A172 (cell line): ENCODE measurements at regions not wholly inside any gene's neighbourhood (a gene's known extent, or its start where the extent isn't known, plus 50 kb on each side); places are given as distances from the start of the nearest gene placed in this dataset.
"Not testable (repeated sequence)": the region's sequence is repeated elsewhere in the genome, so short reads cannot be mapped to it uniquely, and the experiment has no call there.

ENCODE experiments used
- DNase-seq: peaks from one replicate; pipeline ENCODE4 v3.0.0-alpha.2; 2015; ENCODE audit warnings: low spot score

- DNase-seq: no peak
Observed at GRCh38 chr13:71214821-71215220, 652.2 kb downstream of the DACH1 start.

DNA sequence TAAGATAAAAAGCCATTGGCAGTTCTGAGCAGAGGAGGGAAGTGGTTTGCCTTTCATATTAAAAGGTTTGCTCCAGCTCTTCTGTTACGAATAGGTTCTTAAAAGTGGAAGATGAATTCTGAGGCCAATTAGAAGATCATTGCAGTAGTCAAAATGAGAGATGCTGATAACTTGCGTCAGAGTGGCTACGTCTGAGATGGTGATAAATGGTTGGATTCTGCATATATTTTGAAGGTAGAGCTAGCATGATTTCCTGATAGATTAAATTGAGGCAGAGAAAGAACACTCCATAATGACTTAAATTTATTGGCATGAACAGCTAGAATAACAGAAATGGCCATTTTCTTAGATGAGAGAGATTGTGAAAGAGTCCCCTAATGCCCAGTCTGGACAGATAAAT lies 652.6 kb downstream of the DACH1 start:
- no peak for DNase-seq

DNA sequence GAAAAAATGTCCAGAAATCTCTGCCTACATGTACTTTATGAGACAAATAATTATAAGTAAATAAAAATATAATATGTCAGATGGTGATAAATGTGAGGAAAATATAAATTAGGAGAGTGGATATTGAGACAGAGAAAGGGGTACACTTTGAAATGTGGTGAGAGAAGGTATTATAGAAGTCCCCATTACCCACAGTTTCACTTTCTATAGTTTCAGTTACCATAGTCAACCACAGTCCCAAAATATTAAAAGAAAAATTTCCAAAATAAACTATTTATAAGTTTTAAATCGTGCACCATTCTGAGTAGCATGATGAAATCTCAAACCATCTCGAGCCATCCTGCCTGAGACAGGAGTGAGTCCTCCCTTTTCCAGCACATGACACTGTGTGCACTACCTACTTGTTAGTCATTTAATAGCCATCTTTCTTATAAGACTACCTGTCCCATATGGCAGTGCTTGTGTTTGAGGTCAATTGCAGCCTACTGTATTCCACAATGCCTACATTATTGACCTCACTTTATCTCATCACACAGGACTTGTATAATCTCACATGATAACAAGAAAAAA lies 653.7 kb downstream of the DACH1 start:
- no peak for DNase-seq

DNA sequence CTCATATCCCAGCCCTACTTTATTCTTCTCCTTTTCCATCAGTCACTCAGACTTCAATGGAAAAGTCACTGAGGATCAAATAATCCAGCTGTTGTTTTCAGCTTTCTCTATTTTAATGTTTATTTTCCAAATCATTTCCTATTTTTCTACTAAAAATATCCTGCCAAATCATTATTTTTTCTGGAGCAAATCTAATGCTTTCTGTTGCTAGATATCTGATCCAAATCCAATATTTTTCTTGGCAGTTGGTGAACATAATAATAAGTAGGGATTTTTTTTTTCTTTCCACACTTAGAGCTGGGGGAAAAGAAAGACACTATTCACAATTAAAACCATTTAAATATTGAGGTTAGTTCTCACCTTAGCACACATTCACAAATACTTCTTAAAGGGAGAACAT lies 656.1 kb downstream of the DACH1 start:
- no peak for DNase-seq

GRCh38 chr13:71209217-71209616 lies 657.8 kb downstream of the DACH1 start:
- DNase-seq: no peak

DNA sequence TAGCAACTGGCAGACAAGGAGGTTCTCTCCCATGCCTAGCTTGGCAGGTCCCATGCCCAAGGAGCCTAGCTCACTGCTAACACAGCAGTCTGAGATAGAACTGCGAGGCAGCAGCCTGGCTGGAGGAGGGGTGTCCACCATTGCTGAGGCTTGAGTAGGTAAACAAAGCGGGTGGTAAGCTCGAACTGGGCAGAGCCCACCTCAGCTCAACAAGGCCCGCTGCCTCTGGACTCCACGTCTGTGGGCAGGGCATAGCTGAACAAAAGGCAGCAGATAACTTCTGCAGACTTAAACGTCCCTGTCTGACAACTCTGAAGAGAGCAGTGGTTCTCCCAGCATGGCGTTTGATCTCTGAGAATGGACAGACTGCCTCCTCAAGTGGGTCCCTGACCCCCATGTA lies 682.4 kb downstream of the DACH1 start:
- DNase-seq: not testable (repeated sequence)

DNA sequence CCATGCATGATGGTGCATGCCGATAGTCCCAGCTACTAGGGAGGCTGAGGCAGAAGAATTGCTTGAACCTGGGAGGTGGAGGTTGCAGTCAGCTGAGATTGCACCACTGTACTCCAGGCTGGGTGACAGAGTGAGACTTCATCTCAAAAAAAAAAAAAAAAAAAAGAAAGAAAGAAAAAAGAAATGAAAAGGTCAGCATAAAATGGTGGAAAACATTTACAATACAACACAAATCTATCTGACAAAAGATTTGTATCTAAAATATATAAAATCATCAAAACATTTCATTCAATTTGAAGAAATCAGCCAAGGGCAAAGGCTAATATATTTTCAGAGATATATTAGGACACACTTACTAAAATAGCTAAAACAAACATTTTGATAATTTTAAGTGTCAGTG lies 683.7 kb downstream of the DACH1 start:
- DNase-seq: not testable (repeated sequence)

- no peak for DNase-seq
Observed at GRCh38 chr13:71171740-71172139, 695.3 kb downstream of the DACH1 start.

GRCh38 chr13:71169180-71169579 lies 697.8 kb downstream of the DACH1 start:
- DNase-seq: no peak

- DNase-seq: no peak
Observed at GRCh38 chr13:71156550-71156949, 710.5 kb downstream of the DACH1 start.

DNA sequence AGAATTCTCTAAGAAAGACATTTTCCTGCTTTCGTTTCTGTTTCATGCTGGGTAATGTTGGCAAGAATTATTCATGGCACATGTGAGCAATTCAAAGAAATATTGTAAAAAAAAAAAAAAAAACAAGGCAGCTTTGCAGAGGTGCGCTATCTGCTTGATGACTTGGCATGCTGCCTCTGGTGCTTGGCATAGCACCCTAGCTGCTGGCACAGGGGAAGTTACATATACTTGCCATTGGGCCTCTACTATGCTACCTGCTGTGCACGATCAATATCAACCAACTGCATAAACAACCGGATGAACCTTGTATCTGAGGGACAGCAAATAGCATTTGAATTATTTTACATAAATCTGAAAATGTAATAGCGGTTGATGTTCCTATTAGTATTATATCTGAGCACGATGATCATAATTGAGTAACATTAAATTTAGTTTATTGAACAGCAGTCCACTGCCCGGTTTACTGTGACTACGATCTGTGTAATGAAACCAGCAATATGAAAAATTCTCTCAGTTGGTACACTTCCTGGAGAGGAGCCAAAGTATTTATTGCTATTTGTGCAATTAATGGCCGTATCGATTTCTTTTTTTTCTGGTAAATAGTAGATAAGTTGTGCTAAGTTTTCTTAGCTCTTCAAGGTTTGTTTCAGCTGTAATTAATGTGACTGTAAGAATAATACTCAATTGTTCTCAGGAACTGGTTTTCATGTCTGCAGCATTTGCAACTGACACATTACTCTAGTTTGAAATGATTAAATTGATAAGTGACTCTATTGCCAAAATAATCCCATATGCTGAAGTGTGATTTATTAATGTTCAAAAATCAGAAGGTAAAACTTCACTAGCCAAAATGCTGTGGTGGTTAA lies 717.3 kb downstream of the DACH1 start:
- no peak for DNase-seq

DNA sequence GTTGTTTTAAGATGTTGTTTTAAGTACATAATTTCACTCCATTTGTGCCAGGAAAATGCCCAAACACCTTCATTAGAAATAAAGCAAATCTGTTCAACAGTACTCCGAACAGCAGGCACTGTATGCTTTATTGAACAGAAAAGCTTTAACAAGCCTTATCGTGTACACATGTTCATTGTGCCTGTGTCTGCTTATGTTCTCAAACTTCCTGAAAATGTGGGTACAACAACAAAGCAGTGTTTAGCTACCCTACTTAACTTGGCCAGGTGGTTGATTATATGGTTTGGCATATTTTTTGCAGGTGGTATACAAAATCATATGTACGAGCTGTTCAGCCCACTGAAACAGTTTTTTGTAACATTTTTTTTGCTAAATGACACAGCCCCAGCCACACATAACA lies 718.0 kb downstream of the DACH1 start:
- DNase-seq: no peak

- no peak for DNase-seq
Observed at GRCh38 chr13:71148396-71148795, 718.6 kb downstream of the DACH1 start.

DNA sequence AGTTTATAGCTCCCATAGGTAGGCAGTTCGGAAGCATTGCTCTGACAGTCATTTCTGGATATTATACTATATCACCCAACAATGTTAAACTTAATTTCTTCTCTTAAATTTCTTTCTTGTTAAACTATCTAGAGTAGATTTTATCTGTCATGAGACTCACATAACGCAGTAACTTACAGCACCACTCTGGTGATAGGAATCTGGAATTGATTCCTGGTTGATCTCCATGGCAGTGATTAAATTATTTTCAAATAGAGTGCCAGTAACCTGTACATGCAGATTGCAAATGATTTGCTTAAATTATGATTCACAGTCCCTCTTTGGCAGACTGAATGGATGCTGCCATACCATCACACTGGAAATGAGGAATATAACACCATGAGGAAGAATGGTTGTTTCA lies 722.1 kb downstream of the DACH1 start:
- DNase-seq: no peak

- DNase-seq: no peak
Observed at GRCh38 chr13:71137101-71137500, 729.9 kb downstream of the DACH1 start.

GRCh38 chr13:71124230-71124629 lies 742.8 kb downstream of the DACH1 start:
- DNase-seq: no peak

GRCh38 chr13:71118779-71119364 lies 748.1 kb downstream of the DACH1 start:
- no peak for DNase-seq

DNA sequence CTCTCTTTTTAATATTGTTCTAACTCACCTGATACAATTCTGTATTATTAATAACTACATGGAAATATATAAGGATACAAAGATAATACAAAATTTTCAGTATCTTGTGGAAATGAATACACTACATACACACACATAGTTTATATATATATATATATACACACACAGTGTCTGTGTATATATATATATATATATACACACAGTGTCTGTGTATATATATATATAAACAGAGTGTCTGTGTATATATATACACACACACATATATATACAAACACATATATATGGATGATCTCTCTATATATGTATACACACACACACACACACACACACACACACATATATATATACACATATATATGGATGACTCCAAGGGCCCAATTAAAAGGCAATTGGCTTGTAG lies 749.1 kb downstream of the DACH1 start:
- DNase-seq: no peak

DNA sequence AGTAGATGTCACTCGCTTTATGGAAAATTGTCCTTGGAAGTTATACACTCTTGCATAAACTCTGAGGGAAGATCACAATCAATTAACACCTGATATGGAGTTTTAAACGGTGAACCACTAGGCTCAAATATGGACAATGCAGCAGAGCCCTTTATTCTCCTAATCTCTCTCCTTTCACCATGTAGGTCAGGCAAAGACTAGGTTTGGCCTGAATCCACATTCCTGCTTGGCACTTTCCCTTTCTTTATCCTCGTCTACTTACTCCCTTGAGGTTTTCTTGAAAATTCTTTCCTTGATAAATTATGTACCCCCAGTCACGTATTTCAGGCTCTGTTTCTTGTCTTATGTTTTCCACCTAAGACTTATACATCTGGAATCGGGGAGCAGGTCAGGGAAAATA lies 751.7 kb downstream of the DACH1 start:
- DNase-seq: no peak

DNA sequence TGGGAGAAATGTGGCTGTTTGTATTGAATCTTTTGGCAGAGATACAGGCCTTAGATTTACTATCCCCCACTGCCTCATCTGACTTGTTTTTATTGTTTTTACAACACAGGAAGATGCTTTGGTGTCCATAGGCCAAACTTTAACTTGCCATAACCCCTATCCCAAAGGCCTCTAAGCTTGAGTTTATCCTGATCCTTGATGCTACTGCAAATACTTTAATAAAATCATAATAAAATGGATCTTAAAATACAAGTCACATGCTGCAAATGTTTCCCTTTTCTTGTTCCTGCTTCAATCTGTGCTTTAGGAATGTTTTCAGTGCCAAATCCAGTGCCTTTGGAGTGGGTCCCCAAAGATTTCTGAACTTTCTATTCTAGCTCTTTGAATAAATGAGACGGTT lies 770.6 kb downstream of the DACH1 start:
- no peak for DNase-seq

DNA sequence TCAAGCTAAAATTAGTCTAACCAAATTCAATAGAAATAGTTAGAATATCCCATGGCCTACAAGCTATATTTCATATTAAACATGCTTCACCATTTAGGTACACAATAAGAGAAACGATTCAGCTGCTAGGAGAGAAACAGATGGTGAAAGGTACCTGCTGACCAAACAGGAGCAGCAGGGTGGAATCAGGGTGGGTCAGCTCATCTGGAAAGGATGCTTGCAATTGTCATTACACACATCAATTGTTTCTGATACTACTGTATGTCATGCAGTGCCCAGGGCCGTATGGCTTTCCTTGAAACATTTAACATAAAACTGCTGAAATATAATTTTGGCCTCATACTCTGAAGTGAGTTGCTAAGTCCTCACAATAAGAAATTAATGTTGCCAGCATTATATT lies 776.0 kb downstream of the DACH1 start:
- no peak for DNase-seq

DNA sequence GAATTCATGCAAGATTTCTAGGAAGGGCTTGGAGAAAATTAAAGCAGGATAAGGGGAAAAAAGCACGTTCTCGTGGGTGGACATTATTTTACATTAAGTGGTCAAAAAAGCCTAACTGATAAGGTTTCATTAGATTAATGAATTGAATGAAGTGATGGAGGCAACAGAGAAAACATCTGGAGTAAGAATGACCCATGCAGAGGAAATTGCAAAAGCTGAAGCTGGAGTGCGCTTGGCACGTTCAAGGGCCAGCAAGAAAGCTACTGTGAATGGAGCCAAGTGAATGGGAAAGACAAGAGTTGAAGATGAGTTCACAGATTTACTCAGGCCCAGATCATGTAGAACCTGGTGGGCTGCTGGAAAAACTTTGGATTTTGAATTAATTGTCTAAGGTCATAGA lies 777.9 kb downstream of the DACH1 start:
- DNase-seq: no peak

- DNase-seq: no peak
Observed at GRCh38 chr13:71087432-71087831, 779.6 kb downstream of the DACH1 start.
